T-helper 2 cell treated with Interferon-gamma antibody and Interleukin-4, amounts not matched to agents 5 μg/mL and 100 μg/mL, for 36 hours (primary cell): ENCODE measurements at regions not wholly inside any gene's neighbourhood (a gene's known extent, or its start where the extent isn't known, plus 50 kb on each side); places are given as distances from the start of the nearest gene placed in this dataset.

Experiments used
- DNase-seq: peaks from one replicate; pipeline ENCODE4 v3.0.0; 2021; ENCODE audit warnings: low spot score
- H3K27ac Mint-ChIP-seq: one replicate; pipeline ENCODE4 v1.8.0; 2021; ENCODE audit warnings: mild to moderate bottlenecking, mixed read lengths
- H3K27me3 Mint-ChIP-seq: one replicate; pipeline ENCODE4 v1.8.0; 2021; ENCODE audit warnings: low read depth, mixed read lengths
- H3K36me3 Mint-ChIP-seq: one replicate; pipeline ENCODE4 v1.8.0; 2021; ENCODE audit warnings: low read depth, mixed read lengths
- H3K4me1 Mint-ChIP-seq: one replicate; pipeline ENCODE4 v1.8.0; 2021; ENCODE audit warnings: low read depth, mixed read lengths
- H3K4me3 Mint-ChIP-seq: one replicate; pipeline ENCODE4 v1.8.0; 2022; ENCODE audit warnings: mild to moderate bottlenecking, moderate library complexity, mixed read lengths
- H3K9me3 Mint-ChIP-seq: one replicate; pipeline ENCODE4 v1.8.0; 2021; ENCODE audit warnings: mixed read lengths

DNA sequence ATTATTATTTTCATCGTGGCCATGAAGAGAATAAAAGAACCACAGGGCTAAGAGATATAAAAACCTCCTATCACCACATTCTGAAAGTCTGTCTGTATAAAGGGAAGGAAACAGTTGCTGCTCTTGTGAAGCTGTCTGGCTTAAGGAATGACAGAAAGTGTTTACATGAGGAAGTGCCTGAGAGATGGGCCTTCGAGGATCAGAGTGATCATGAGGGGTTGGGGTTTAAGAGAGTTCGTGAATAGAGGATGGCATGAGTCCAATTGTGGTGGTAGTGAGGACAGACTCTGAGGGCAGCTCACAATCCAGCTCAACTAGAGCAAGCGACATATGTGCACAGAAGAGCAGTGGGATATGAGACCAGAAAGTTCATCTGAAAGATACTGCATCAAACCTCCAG, 65.8 kb upstream of the PIEZO2 start:
- Mint-ChIP-seq H3K4me1 (no peaks in the 10 kb centered on the region), H3K4me3 (no peak overlapping the region), H3K27me3 (no peaks in the 10 kb centered on the region), H3K36me3 (no peaks in the 10 kb centered on the region), H3K27ac (no peak overlapping the region), H3K9me3 (no peaks in the 10 kb centered on the region)
- DNase-seq, result no peak

DNA sequence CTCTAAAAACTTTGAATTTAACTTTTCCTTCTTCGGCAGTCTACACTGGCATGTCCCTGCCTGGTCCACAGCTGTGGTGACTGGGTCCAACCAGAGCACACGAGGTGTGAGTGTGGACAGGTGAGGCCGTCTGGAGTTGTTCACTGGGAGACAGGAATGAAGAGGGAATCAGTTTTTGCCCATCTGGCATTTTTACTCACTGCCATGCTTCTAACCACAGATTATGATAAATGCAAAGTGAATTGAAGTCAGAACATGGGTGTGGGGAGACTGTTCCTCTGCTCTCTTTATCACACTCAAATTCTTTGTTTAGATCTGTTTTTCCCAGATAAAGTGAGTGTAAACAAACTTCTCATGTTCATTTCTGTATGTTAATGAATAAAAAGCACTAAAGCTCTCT, 54.7 kb upstream of the PIEZO2 start:
- Mint-ChIP-seq H3K27me3 (no peaks in the 10 kb centered on the region), H3K4me1 (no peaks in the 10 kb centered on the region), H3K9me3 (no peaks in the 10 kb centered on the region), H3K36me3 (no peaks in the 10 kb centered on the region), H3K27ac (no peak overlapping the region), H3K4me3 (no peak overlapping the region)
- DNase-seq, result no peak

DNA sequence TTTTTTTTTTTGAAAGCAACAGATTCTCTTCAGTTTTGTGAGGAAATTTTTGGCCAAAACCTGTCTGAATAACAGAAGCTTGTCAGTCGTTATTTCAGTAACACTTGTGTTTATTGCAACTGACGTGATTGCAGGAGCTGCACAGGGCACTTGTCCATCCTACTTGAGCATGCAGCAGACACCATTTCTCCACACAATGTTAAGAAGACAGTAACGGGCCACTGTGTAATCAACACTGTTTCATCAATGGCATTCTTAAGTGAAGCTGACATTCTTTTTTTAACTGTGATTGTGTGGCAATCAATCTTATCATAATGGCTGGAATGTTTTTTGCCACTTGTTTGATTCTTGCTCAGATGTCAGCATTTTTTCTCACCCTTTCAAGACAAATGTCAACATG, 50.1 kb upstream of the PIEZO2 start:
- Mint-ChIP-seq H3K4me3 (no peak overlapping the region), H3K4me1 (no peaks in the 10 kb centered on the region), H3K27ac (no peak overlapping the region), H3K27me3 (peaks cover 1% of the 10 kb centered on the region), H3K36me3 (no peaks in the 10 kb centered on the region), H3K9me3 (no peaks in the 10 kb centered on the region)
- no peak for DNase-seq
